Islet precursor cell (in vitro differentiated cells): ENCODE measurements at regions not wholly inside any gene's neighbourhood (a gene's known extent, or its start where the extent isn't known, plus 50 kb on each side); places are given as distances from the start of the nearest gene placed in this dataset.
A peak's percentile ranks its signal among the peaks of the same experiment; 100 is the strongest.

Experiments used
- DNase-seq: peaks from one replicate; pipeline ENCODE4 v3.0.0-alpha.2; 2018

GRCh38 chr2:45209302-45209701 lies 200.1 kb upstream of the SIX2 start:
- no peak for DNase-seq

GRCh38 chr2:45207101-45207500 lies 197.8 kb upstream of the SIX2 start:
- no peak for DNase-seq

- DNase-seq = peak; percentile 54
Measured at GRCh38 chr2:45205985-45206384, 196.7 kb upstream of the SIX2 start.

GRCh38 chr2:45205480-45205879 lies 196.2 kb upstream of the SIX2 start:
- DNase-seq = no peak

GRCh38 chr2:45203400-45203799 lies 194.1 kb upstream of the SIX2 start:
- DNase-seq = no peak

GRCh38 chr2:45199973-45200372 lies 190.7 kb upstream of the SIX2 start:
- no peak for DNase-seq

GRCh38 chr2:45195916-45196315 lies 186.7 kb upstream of the SIX2 start:
- no peak for DNase-seq

- DNase-seq = peak; percentile 12
Measured at GRCh38 chr2:45194596-45194995, 185.3 kb upstream of the SIX2 start.

GRCh38 chr2:45193581-45193980 lies 184.3 kb upstream of the SIX2 start:
- no peak for DNase-seq

GRCh38 chr2:45192991-45193390 lies 183.7 kb upstream of the SIX2 start:
- DNase-seq = peak; percentile 26

- DNase-seq = no peak
Measured at GRCh38 chr2:45192481-45192880, 183.2 kb upstream of the SIX2 start.

- DNase-seq = peak; percentile 33
Measured at GRCh38 chr2:45191976-45192375, 182.7 kb upstream of the SIX2 start.

GRCh38 chr2:45191146-45191863 lies 182.1 kb upstream of the SIX2 start:
- peak; percentile 38 for DNase-seq

- peak; percentile 63 for DNase-seq
Measured at GRCh38 chr2:45190481-45190942, 181.3 kb upstream of the SIX2 start.

- DNase-seq = peak; percentile 87
Measured at GRCh38 chr2:45184606-45185005, 175.4 kb upstream of the SIX2 start.

GRCh38 chr2:45182667-45183295 lies 173.5 kb upstream of the SIX2 start:
- DNase-seq = no peak

- no peak for DNase-seq
Measured at GRCh38 chr2:45180779-45181178, 171.5 kb upstream of the SIX2 start.

- no peak for DNase-seq
Measured at GRCh38 chr2:45180033-45180746, 170.9 kb upstream of the SIX2 start.

GRCh38 chr2:45178854-45179253 lies 169.6 kb upstream of the SIX2 start:
- no peak for DNase-seq

GRCh38 chr2:45178359-45178758 lies 169.1 kb upstream of the SIX2 start:
- DNase-seq = no peak

- DNase-seq = no peak
Measured at GRCh38 chr2:45177870-45178269, 168.6 kb upstream of the SIX2 start.

- DNase-seq = no peak
Measured at GRCh38 chr2:45176390-45176789, 167.1 kb upstream of the SIX2 start.

- DNase-seq = no peak
Measured at GRCh38 chr2:45173513-45173912, 164.3 kb upstream of the SIX2 start.
